Calu3 (cell line): ENCODE measurements at regions not wholly inside any gene's neighbourhood (a gene's known extent, or its start where the extent isn't known, plus 50 kb on each side); places are given as distances from the start of the nearest gene placed in this dataset.

ENCODE experiments used
- BruUV-seq: library from RNA; stranded (reverse); fragments of 400-500 nt; replicated peaks from 2 replicates; lab custom pipeline; 2021; lab: Mats Ljungman, UMichigan
- CTCF ChIA-PET: fragments of 300-600 bp; sonication (Branson Sonifier 250); formaldehyde crosslinking; loops from one replicate; lab custom pipeline; 2022; ENCODE audit warnings: antibody characterized with exemption; lab: Charles Lee
- DNase-seq: peaks from one replicate; pipeline ENCODE4 v3.0.0; 2022
- H3K27ac Mint-ChIP-seq: one replicate; pipeline ENCODE4 v1.8.0; 2022; ENCODE audit warnings: mixed read lengths; ENCODE audit not compliant: unreplicated experiment
- H3K27me3 Mint-ChIP-seq: one replicate; pipeline ENCODE4 v1.8.0; 2022; ENCODE audit warnings: mixed read lengths; ENCODE audit not compliant: unreplicated experiment
- H3K36me3 Mint-ChIP-seq: one replicate; pipeline ENCODE4 v1.8.0; 2022; ENCODE audit warnings: mild to moderate bottlenecking, moderate library complexity, mixed read lengths; ENCODE audit not compliant: insufficient read depth, unreplicated experiment
- H3K4me1 Mint-ChIP-seq: one replicate; pipeline ENCODE4 v1.8.0; 2022; ENCODE audit warnings: mild to moderate bottlenecking, low read depth, mixed read lengths; ENCODE audit not compliant: unreplicated experiment
- H3K4me3 Mint-ChIP-seq: one replicate; pipeline ENCODE4 v1.8.0; 2022; ENCODE audit warnings: mild to moderate bottlenecking, low read depth, moderate library complexity, mixed read lengths; ENCODE audit not compliant: unreplicated experiment
- H3K9me3 Mint-ChIP-seq: one replicate; pipeline ENCODE4 v1.8.0; 2022; ENCODE audit warnings: low read depth, mixed read lengths; ENCODE audit not compliant: unreplicated experiment
- intact Hi-C: fragments of 100-400 bp; cut with micrococcal nuclease; formaldehyde crosslinking; loops from one replicate; pipeline ENCODE4 v1.10.0; 2022; ENCODE audit not compliant: unreplicated experiment
- TF ChIP-seq, protein P1 (sequence below): fragments of 200-600 bp; IDR thresholded peaks from one replicate; pipeline ENCODE4 v1.8.0; 2022; ENCODE audit warnings: antibody characterized with exemption; ENCODE audit not compliant: unreplicated experiment

DNA sequence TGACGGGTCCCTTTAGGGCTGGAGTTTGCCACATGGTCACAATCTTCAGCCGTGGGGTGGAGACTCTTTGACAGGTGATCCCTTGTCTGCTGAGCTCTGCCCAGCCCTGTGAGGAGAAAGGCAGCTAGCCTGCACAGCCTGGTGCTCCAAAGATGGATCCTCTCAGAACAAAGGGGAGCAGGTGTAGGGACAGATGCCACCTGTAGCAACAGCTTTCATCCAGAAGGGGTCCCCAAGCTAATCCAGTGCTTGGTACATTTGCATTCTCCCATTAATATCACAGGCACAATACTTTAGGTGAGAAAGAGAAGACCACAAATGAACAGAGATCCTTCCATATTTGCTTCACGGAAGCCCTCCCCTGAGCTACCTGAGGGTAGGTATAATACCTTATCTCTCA is 93.2 kb downstream of the CCDC185 start:
- Mint-ChIP-seq H3K27ac (no peak overlapping the region), H3K36me3 (no peaks in the 10 kb centered on the region), H3K9me3 (no peaks in the 10 kb centered on the region), H3K4me1 (no peaks in the 10 kb centered on the region), H3K27me3 (peaks cover 98% of the 10 kb centered on the region), H3K4me3 (no peak overlapping the region)
- CTCF ChIA-PET: no interaction called here
- intact Hi-C loops: no loop called here
- no TSS peak for BruUV-seq
- no peak for DNase-seq
- TF ChIP-seq, protein P1, sequence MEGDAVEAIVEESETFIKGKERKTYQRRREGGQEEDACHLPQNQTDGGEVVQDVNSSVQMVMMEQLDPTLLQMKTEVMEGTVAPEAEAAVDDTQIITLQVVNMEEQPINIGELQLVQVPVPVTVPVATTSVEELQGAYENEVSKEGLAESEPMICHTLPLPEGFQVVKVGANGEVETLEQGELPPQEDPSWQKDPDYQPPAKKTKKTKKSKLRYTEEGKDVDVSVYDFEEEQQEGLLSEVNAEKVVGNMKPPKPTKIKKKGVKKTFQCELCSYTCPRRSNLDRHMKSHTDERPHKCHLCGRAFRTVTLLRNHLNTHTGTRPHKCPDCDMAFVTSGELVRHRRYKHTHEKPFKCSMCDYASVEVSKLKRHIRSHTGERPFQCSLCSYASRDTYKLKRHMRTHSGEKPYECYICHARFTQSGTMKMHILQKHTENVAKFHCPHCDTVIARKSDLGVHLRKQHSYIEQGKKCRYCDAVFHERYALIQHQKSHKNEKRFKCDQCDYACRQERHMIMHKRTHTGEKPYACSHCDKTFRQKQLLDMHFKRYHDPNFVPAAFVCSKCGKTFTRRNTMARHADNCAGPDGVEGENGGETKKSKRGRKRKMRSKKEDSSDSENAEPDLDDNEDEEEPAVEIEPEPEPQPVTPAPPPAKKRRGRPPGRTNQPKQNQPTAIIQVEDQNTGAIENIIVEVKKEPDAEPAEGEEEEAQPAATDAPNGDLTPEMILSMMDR: no peak

DNA sequence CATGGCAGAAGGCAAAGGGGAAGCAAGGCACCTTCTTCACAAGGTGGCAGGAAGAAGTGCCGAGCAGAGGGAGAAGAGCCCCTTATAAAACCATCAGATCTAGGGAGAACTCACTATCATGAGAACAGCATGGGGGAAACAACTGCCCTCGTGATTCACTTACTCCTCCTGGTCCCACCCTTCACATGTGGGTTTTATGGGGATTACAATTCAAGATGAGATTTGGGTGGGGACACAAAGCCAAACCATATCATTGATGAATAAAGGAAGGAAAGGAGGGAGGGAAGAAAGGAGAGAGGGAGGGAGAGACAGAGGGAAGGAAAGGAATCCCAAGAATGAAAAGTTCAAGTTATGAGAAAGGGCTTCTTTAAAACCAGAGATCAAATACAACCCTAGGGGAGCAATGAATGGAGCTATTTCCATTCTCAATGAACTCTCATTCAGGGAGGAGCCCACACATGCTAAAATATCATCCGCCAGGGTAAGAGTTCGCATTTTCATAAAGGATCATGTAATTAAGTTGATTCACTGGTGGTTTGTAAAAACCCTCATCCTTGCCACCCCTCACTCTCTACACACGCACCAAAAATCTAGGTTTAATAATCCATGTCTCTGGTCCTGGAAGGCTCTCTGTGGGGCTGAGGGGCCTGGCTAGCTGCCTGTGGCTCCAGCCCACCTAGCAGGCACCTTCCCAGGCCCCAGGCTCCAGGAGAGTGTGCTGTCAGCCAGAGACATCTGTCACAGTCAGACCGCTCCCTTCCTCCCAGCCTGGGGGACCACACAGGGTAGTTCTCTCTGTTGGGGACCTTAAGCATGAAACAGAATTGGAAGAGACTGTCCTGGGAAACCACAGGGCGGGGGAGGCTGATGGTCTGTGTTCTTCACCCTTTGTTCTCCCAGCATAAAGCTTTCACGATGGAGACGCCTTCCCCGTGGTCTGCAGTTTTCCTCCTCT is 94.0 kb downstream of the CCDC185 start:
- H3K27me3 Mint-ChIP-seq: peaks cover 91% of the 10 kb centered on the region
- TF ChIP-seq, protein P1: no peak
- no peaks in the 10 kb centered on the region for H3K36me3 Mint-ChIP-seq
- intact Hi-C loops: no loop called here
- H3K9me3 Mint-ChIP-seq: no peaks in the 10 kb centered on the region
- DNase-seq: no peak
- H3K4me1 Mint-ChIP-seq: no peaks in the 10 kb centered on the region
- H3K4me3 Mint-ChIP-seq: no peak overlapping the region
- no TSS peak for BruUV-seq
- no peak overlapping the region for H3K27ac Mint-ChIP-seq
- CTCF ChIA-PET: no interaction called here

DNA sequence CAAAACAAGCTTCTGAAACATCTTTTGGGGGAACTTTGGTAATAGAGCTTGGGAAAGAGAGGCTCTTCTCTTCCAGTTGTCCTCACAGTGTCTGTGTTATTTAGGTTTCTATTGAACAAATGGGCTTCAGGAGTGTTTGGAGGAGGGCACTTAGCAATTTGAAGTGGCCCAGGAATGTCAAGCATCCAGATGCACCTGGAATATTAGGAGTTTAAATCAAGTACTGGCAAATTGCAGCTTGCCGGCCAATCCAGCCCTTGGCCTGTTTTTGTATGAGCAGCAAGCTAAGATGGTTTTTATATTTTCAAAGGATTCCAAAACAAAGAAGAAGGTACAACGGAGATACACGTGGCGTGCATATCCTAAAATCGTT is 94.7 kb downstream of the CCDC185 start:
- no peak for DNase-seq

DNA sequence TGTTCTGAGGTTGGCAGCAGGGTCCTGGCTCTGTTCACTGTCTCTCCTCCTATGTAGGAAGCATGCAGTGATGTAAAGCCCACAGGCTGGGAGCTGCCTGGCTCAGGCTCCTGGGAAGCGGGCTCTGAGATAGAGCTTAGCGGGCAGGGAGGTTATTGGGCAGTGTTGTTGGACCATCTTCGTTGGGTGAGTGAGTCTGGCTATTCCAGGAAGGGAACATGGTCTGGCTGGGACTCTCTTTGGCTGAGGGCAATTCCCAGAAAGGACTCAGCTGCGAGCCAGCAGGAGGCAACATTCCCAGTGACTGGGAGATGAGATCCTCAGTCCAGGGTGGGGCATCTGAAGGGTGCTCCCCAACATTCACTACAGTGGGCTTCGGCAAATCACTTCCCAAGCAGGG is 96.2 kb downstream of the CCDC185 start:
- TF ChIP-seq, protein P1: no peak
- Mint-ChIP-seq H3K4me1 (no peaks in the 10 kb centered on the region), H3K36me3 (no peaks in the 10 kb centered on the region), H3K9me3 (no peaks in the 10 kb centered on the region), H3K27ac (no peak overlapping the region), H3K27me3 (peaks cover 68% of the 10 kb centered on the region), H3K4me3 (no peak overlapping the region)
- no TSS peak for BruUV-seq
- DNase-seq: no peak
- intact Hi-C loops: no loop called here
- CTCF ChIA-PET: no interaction called here

More for the DNA sequence above, 94.7 kb downstream of the CCDC185 start:
- CTCF ChIA-PET: no interaction called here
- Mint-ChIP-seq H3K4me1 (no peaks in the 10 kb centered on the region), H3K36me3 (no peaks in the 10 kb centered on the region), H3K27me3 (peaks cover 84% of the 10 kb centered on the region), H3K4me3 (no peak overlapping the region), H3K9me3 (no peaks in the 10 kb centered on the region), H3K27ac (no peak overlapping the region)
- TF ChIP-seq, protein P1: no peak
- BruUV-seq: no TSS peak
- intact Hi-C loops: no loop called here
